Gastroesophageal sphincter (tissue), 3 donors: ENCODE measurements at regions not wholly inside any gene's neighbourhood (a gene's known extent, or its start where the extent isn't known, plus 50 kb on each side); places are given as distances from the start of the nearest gene placed in this dataset.

Experiments used
- CTCF ChIP-seq, 4 experiments: fragments of 200-600 bp in 2 of 4; fragments of 450-650 bp in 2 of 4; sonication (generic) in 1 of 4; IDR thresholded peaks; one replicate each; pipeline ENCODE4 v1.5.1; 2017 to 2019; ENCODE audit warnings: antibody characterized with exemption in 4 of 4, mild to moderate bottlenecking in 2 of 4, moderate library complexity in 2 of 4
- EP300 ChIP-seq: sonication (generic); formaldehyde crosslinking; IDR thresholded peaks from one replicate; pipeline ENCODE4 v1.6.1; 2017; ENCODE audit warnings: antibody characterized with exemption, mild to moderate bottlenecking

- TF ChIP-seq CTCF (IDR thresholded peaks at IDR 0.05) (no peak), EP300 (no peak)
Measured at GRCh38 chr2:82527124-82527523, 1932.0 kb downstream of the SUCLG1 start.
